ENCODE measurements at regions not wholly inside any gene's neighbourhood (a gene's known extent, or its start where the extent isn't known, plus 50 kb on each side); places are given as distances from the start of the nearest gene placed in this dataset.
"Not testable (repeated sequence)": the region's sequence is repeated elsewhere in the genome, so short reads cannot be mapped to it uniquely, and the experiment has no call there.

- no peak overlapping the region for H3K4me3 ChIP-seq (ENCODE audit: low read length)
- DNase-seq (ENCODE audit: low read depth): no peak
- TF ChIP-seq, protein P1, sequence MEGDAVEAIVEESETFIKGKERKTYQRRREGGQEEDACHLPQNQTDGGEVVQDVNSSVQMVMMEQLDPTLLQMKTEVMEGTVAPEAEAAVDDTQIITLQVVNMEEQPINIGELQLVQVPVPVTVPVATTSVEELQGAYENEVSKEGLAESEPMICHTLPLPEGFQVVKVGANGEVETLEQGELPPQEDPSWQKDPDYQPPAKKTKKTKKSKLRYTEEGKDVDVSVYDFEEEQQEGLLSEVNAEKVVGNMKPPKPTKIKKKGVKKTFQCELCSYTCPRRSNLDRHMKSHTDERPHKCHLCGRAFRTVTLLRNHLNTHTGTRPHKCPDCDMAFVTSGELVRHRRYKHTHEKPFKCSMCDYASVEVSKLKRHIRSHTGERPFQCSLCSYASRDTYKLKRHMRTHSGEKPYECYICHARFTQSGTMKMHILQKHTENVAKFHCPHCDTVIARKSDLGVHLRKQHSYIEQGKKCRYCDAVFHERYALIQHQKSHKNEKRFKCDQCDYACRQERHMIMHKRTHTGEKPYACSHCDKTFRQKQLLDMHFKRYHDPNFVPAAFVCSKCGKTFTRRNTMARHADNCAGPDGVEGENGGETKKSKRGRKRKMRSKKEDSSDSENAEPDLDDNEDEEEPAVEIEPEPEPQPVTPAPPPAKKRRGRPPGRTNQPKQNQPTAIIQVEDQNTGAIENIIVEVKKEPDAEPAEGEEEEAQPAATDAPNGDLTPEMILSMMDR (conservative IDR thresholded peaks at IDR 0.05; ENCODE audit: low read depth, low read length): no peak
Observed at GRCh38 chr2:109677835-109678580, 63.8 kb downstream of the SOWAHC start.

- DNase-seq (ENCODE audit: low read depth); H3K4me3 ChIP-seq (ENCODE audit: low read length): not testable (repeated sequence)
Observed at GRCh38 chr2:109678724-109679201, 64.6 kb downstream of the SOWAHC start.

DNA sequence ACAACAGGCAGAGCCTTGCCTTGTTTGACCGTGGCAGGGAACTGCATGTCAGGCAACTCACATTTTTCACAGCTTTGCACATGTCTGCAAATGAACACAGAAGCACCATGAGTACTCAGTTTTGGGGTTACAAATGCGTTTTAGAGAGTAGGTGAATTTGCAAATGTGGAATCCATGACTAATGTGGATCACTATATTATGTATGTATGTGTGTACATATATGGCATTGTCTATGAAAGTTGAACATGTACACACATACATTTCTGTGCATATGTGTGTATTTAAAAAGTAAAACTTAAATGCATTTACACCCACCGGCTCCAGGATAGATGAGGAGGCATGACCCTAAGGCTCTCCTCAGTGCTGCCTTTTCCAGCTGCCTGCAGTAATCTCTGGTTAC is 65.1 kb downstream of the SOWAHC start:
- H3K4me3 ChIP-seq (ENCODE audit: low read length): no peak overlapping the region
- TF ChIP-seq, protein P1 (conservative IDR thresholded peaks at IDR 0.05; ENCODE audit: low read depth, low read length): no peak
- no peak for DNase-seq (ENCODE audit: low read depth)

GRCh38 chr2:109679626-109680025 is 65.5 kb downstream of the SOWAHC start:
- H3K4me3 ChIP-seq (ENCODE audit: low read length): no peak overlapping the region
- TF ChIP-seq, protein P1 (conservative IDR thresholded peaks at IDR 0.05; ENCODE audit: low read depth, low read length): no peak
- DNase-seq (ENCODE audit: low read depth): no peak

DNA sequence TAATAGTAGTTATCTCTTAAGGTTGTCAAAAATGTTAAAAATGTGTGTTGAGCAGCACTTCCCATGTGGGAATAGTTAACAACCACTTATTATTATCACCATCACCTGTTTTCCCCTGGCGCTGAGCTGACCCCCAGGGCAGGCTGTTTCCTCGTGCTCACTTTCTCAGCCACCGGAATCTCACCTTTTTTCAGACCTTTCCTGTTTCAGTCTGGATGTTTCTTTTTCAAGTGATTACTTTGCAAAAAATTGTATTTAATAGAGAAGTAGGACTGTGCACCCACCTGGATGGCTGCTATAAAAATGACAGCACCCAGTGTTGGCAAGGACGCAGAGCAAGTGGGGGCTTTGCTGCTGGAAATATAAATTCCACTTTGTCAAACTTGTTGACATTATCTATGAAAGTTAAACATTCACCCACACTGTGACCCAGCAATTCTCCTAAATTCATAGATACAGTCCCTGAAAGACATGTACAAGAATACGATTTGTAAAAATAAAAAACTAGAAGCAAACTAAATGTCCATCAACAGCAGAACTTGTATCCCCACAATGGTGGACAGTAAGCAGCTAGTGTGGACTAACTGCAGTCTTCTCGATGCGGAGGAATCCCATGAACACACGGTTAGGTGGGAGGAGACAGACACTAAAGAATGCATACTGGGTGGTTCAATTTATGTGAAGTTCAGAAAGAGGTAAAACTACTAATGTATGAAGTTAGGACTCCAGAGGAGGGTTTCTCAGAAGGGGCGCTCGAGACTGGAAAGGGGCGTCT is 66.5 kb downstream of the SOWAHC start:
- TF ChIP-seq, protein P1 (conservative IDR thresholded peaks at IDR 0.05; ENCODE audit: low read depth, low read length): no peak
- H3K4me3 ChIP-seq (ENCODE audit: low read length): no peak overlapping the region
- DNase-seq (ENCODE audit: low read depth): no peak

DNA sequence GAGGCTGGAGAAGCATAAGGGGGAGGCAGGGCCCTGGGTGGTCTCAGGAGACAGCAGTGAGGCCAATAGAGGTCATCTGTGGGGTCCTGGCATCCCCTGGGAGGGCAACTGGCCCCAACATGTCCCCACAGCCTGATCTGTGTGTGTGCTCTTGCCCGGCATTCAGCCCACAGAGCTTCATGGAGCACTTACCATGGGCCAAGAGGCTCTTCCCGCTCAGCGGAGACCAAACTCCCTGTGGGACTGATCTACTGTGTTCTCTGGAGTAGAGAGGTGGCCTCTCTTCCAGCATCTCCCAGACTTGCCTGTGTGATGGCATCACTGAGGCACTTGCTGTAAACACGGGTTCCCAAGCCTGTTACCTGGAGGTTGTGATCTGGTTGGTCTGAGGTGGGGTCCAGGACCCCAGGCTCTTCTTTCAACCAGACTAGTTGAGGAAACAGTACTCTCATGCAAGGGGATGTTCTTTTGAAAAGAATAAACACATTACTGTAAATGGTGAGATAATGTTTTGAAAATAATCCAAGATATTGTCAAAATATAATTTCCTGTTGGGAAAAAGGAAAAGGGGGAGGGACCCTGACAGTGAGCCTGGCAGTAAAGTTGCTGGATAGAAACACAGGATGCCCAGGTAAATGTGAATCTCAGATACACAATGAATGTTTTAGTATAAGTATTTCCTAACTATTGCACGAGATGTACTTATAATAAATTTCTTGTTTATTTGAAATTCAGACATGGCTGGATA is 67.6 kb downstream of the SOWAHC start:
- no peak for DNase-seq (ENCODE audit: low read depth)
- H3K4me3 ChIP-seq (ENCODE audit: low read length): no peak overlapping the region
- TF ChIP-seq, protein P1 (conservative IDR thresholded peaks at IDR 0.05; ENCODE audit: low read depth, low read length): no peak

DNA sequence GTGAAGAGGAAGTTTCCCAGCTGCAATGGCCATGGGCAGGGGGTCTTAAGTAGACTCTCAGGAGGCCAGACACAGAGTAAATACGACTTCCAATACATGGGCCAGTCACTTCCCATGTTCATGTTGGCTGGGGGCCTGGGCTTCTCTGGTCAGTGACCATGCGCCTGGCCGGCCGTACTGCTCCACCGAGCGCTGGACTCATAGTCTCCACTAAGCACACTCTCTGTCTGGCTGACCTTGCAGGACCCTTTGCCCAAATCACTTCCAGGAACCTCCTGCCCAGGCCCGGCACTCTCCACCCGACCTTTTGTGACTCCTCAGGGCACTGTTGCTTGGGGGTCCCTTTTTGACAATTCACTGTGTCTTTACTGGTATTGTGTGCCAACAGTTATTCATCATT is 69.3 kb downstream of the SOWAHC start:
- H3K4me3 ChIP-seq (ENCODE audit: low read length): no peak overlapping the region
- TF ChIP-seq, protein P1 (conservative IDR thresholded peaks at IDR 0.05; ENCODE audit: low read depth, low read length): no peak
- no peak for DNase-seq (ENCODE audit: low read depth)

All from retinal pigment epithelial cell (primary cell).